Endothelial cell of umbilical vein (primary cell): ENCODE measurements at regions not wholly inside any gene's neighbourhood (a gene's known extent, or its start where the extent isn't known, plus 50 kb on each side); places are given as distances from the start of the nearest gene placed in this dataset.
A peak's percentile ranks its signal among the peaks of the same experiment; 100 is the strongest.

Experiments
- BruUV-seq: library from RNA; stranded (reverse); fragments of 400-500 nt; replicated peaks from 2 replicates; lab custom pipeline; 2021; lab: Mats Ljungman, UMichigan
- CTCF ChIA-PET: fragments of 300-600, 350-600 bp; sonication (Branson Sonifier 250); formaldehyde crosslinking; loops from one replicate; lab custom pipeline; 2021; ENCODE audit warnings: antibody characterized with exemption, inconsistent platforms; lab: Charles Lee
- POLR2A ChIA-PET: fragments of 300-600, 350-600 bp; sonication (Branson Sonifier 250); formaldehyde crosslinking; loops from one replicate; lab custom pipeline; 2021; ENCODE audit warnings: antibody characterized with exemption, inconsistent platforms; lab: Charles Lee
- DNase-seq: peaks from one replicate; pipeline ENCODE4 v3.0.0-alpha.2; 2011; ENCODE audit warnings: low read depth, low spot score
- FAIRE-seq: peaks from 2 replicates; lab custom pipeline; 2011; peaks lifted over from hg19 to GRCh38; lab: Jason Lieb, UNC
- H2AFZ ChIP-seq: 2 replicates; pipeline ENCODE4 v1.6.0; 2012; ENCODE audit warnings: low read depth, low read length, control low read depth, inconsistent platforms
- H3K27ac ChIP-seq: 2 replicates; pipeline ENCODE4 v1.5.1; 2011; ENCODE audit warnings: low read depth, mild to moderate bottlenecking, control low read depth, low read length, moderate library complexity; ENCODE audit not compliant: insufficient read depth
- H3K27me3 ChIP-seq, 2 experiments: 2 replicates each; pipeline versions ENCODE4 v1.6.0 to v1.6.1; 2011; ENCODE audit warnings: low read length in 2 of 2, mixed read lengths in 1 of 2; ENCODE audit not compliant: control insufficient read depth in 2 of 2, insufficient read depth in 2 of 2
- H3K36me3 ChIP-seq, 2 experiments: 2 replicates in 1 of 2; 3 replicates in 1 of 2; pipeline ENCODE4 v1.5.1; 2011; ENCODE audit warnings: low read length in 2 of 2, mild to moderate bottlenecking in 1 of 2, moderate library complexity in 1 of 2; ENCODE audit not compliant: control insufficient read depth in 2 of 2, insufficient read depth in 2 of 2; ENCODE audit errors: extremely low read depth in 1 of 2
- H3K4me1 ChIP-seq: 3 replicates; pipeline ENCODE4 v1.5.1; 2011; ENCODE audit warnings: mild to moderate bottlenecking, low read length; ENCODE audit not compliant: control insufficient read depth, insufficient read depth; ENCODE audit errors: extremely low read depth
- H3K4me2 ChIP-seq: 2 replicates; pipeline ENCODE4 v1.6.1; 2011; ENCODE audit warnings: low read length, control low read depth, mixed read lengths; ENCODE audit not compliant: insufficient read depth
- H3K4me3 ChIP-seq, 3 experiments: fragments of 200-600 bp in 1 of 3; sonication (generic), shearing (Covaris generic) in 1 of 3; replicated peaks in 1 of 3; 2 replicates each; pipeline ENCODE4 v1.5.1; 2011 to 2016; ENCODE audit warnings: control low read depth in 3 of 3, low read length in 3 of 3, mild to moderate bottlenecking in 2 of 3, inconsistent platforms in 1 of 3, low read depth in 1 of 3, moderate library complexity in 1 of 3; ENCODE audit not compliant: insufficient read depth in 1 of 3
- H3K79me2 ChIP-seq: 2 replicates; pipeline ENCODE4 v1.6.0; 2012; ENCODE audit warnings: low read length, inconsistent platforms; ENCODE audit not compliant: control insufficient read depth, insufficient read depth
- H3K9ac ChIP-seq: replicated peaks from 2 replicates; pipeline ENCODE3; 2011; ENCODE audit warnings: low read length, control low read depth; ENCODE audit not compliant: insufficient read depth; ENCODE audit errors: extremely low read depth
- H3K9me1 ChIP-seq: replicated peaks from 3 replicates; pipeline ENCODE4 v1.6.0; 2011; ENCODE audit warnings: mild to moderate bottlenecking, low read length; ENCODE audit not compliant: control insufficient read depth, insufficient read depth; ENCODE audit errors: extremely low read depth
- H3K9me3 ChIP-seq: replicated peaks from 2 replicates; pipeline ENCODE4 v1.5.1; 2012; ENCODE audit warnings: low read length, inconsistent platforms; ENCODE audit not compliant: control insufficient read depth, insufficient read depth
- H4K20me1 ChIP-seq: replicated peaks from 2 replicates; pipeline ENCODE3; 2011; ENCODE audit warnings: mild to moderate bottlenecking, low read length; ENCODE audit not compliant: control insufficient read depth, insufficient read depth; ENCODE audit errors: extremely low read depth
- CTCF ChIP-seq, 2 donors: IDR thresholded peaks; 1 replicate in 1 of 2; 2 replicates in 1 of 2; pipeline ENCODE4 v1.5.1; 2011; ENCODE audit warnings: low read length in 2 of 2, mild to moderate bottlenecking in 2 of 2, moderate library complexity in 2 of 2, control low read depth in 1 of 2, inconsistent platforms in 1 of 2, low read depth in 1 of 2; ENCODE audit not compliant: insufficient read depth in 1 of 2; ENCODE audit errors: extremely low read depth in 1 of 2
- FOS ChIP-seq: IDR thresholded peaks from 2 replicates; pipeline ENCODE4 v1.6.1; 2011; ENCODE audit warnings: mild to moderate bottlenecking, low read length, moderate library complexity, borderline replicate concordance; ENCODE audit not compliant: insufficient read depth
- JUN ChIP-seq: IDR thresholded peaks from 2 replicates; pipeline ENCODE4 v1.6.1; 2011; ENCODE audit warnings: borderline replicate concordance, low read depth; ENCODE audit not compliant: insufficient read length, insufficient read depth
- POLR2A ChIP-seq: IDR thresholded peaks from 2 replicates; pipeline ENCODE4 v1.6.1; 2012; ENCODE audit warnings: low read depth, mild to moderate bottlenecking, control low read depth, low read length
- POLR2AphosphoS5 ChIP-seq: IDR thresholded peaks from 2 replicates; pipeline ENCODE4 v1.6.1; 2012; ENCODE audit warnings: low read depth, mild to moderate bottlenecking, control low read depth, low read length, moderate library complexity; ENCODE audit not compliant: insufficient read depth
- dilution Hi-C: fragments of 300-500 bp; cut with MboI; formaldehyde crosslinking; loops from one replicate; pipeline ENCODE4 v1.15.0; 2019; ENCODE audit warnings: low sequenced_read_pairs; ENCODE audit not compliant: extremely low pct_ligation_motif_present
- intact Hi-C: fragments of 100-400 bp; cut with micrococcal nuclease; formaldehyde crosslinking; loops from one replicate; pipeline ENCODE4 v1.10.0; 2022

- Histone ChIP-seq H2AFZ (no peak overlapping the region), H3K4me2 (peak overlapping the region; percentile 40), H3K9ac (no peak overlapping the region), H3K9me1 (no peaks in the 10 kb centered on the region), H3K27ac (no peak overlapping the region), H3K36me3 (no peaks in the 10 kb centered on the region), H3K4me1 (peaks cover 20% of the 10 kb centered on the region), H3K4me3 (no peak overlapping the region), H3K27me3 (no peaks in the 10 kb centered on the region), H3K79me2 (no peaks in the 10 kb centered on the region), H4K20me1 (no peaks in the 10 kb centered on the region), H3K9me3 (no peaks in the 10 kb centered on the region)
- DNase-seq: peak; percentile 65
- FAIRE-seq: no peak
- dilution Hi-C loops (no loop called here), intact Hi-C loops (loop anchor here (5.0 kb wide), 1 partner anchor 112 kb away; no protein-coding TSS in a partner anchor)
- BruUV-seq: no TSS peak
- TF ChIP-seq POLR2A: no peak
- TF ChIP-seq FOS: peak; percentile 35
- peak; percentile 13 for TF ChIP-seq JUN
- ChIA-PET POLR2A (no interaction called here), CTCF (interaction anchor here (0.9 to 2.3 kb wide), 9 partner anchors 10 to 66 kb away, joined by 3 to 9 read pairs (median 4); no protein-coding TSS in a partner anchor)
These were observed 126.2 kb downstream of the TWIST2 start for GRCh38 chr2:238974081-238974480.

- H3K9me3 ChIP-seq: no peaks in the 10 kb centered on the region
- FAIRE-seq: peak; percentile 96
- dilution Hi-C loops: no loop called here
- BruUV-seq: no TSS peak
- no peaks in the 10 kb centered on the region for H4K20me1 ChIP-seq
- H2AFZ ChIP-seq: no peak overlapping the region
- no peaks in the 10 kb centered on the region for H3K9me1 ChIP-seq
- peaks cover 20% of the 10 kb centered on the region for H3K4me1 ChIP-seq
- no peaks in the 10 kb centered on the region for H3K36me3 ChIP-seq
- no peaks in the 10 kb centered on the region for H3K79me2 ChIP-seq
- ChIA-PET CTCF (interaction anchor here (0.9 to 2.3 kb wide), 10 partner anchors 9 to 190 kb away, joined by 3 to 9 read pairs (median 4); no protein-coding TSS in a partner anchor), POLR2A (no interaction called here)
- DNase-seq: peak; percentile 93
- intact Hi-C loops: loop anchor here (5.0 kb wide), 1 partner anchor 112 kb away; no protein-coding TSS in a partner anchor
- H3K4me3 ChIP-seq: no peak overlapping the region
- H3K27ac ChIP-seq: peak overlapping the region; percentile 10
- TF ChIP-seq FOS: peak; percentile 10
- TF ChIP-seq CTCF (IDR thresholded peaks at IDR 0.05; ENCODE audit: extremely low read depth in 1 of 2, insufficient read depth in 1 of 2, low read depth in 1 of 2, low read length in 2 of 2): peak; percentile 41 to 45
- no peak for TF ChIP-seq POLR2AphosphoS5
- no peak for TF ChIP-seq POLR2A
- H3K4me2 ChIP-seq: peak overlapping the region; percentile 40
- no peaks in the 10 kb centered on the region for H3K27me3 ChIP-seq
- no peak overlapping the region for H3K9ac ChIP-seq
These were observed 126.7 kb downstream of the TWIST2 start for GRCh38 chr2:238974501-238975166.
